Vagina (tissue), 2 donors: ENCODE measurements at regions not wholly inside any gene's neighbourhood (a gene's known extent, or its start where the extent isn't known, plus 50 kb on each side); places are given as distances from the start of the nearest gene placed in this dataset.

Experiments used
- DNase-seq, 2 donors: peaks; one replicate each; pipeline ENCODE4 v3.0.0-alpha.2; 2017; ENCODE audit errors: extremely low spot score in 2 of 2
- H3K27ac ChIP-seq: fragments of 200-600 bp; sonication (generic); one replicate; pipeline ENCODE4 v1.5.1; 2019
- H3K27me3 ChIP-seq: fragments of 200-600 bp; sonication (generic); one replicate; pipeline ENCODE4 v1.5.1; 2019
- H3K36me3 ChIP-seq, 2 donors: fragments of 200-600 bp; sonication (generic); one replicate each; pipeline ENCODE4 v1.5.1; 2017 to 2019
- H3K4me1 ChIP-seq: fragments of 200-600 bp; sonication (generic); one replicate; pipeline ENCODE4 v1.5.1; 2019
- H3K4me3 ChIP-seq, 2 donors: fragments of 200-600 bp; sonication (generic); 1 replicate in 1 of 2; 2 replicates in 1 of 2; pipeline ENCODE4 v1.5.1; 2016 to 2019
- H3K9me3 ChIP-seq: fragments of 200-600 bp; sonication (generic); one replicate; pipeline ENCODE4 v1.5.1; 2019
- POLR2A ChIP-seq, 2 donors: fragments of 450-650 bp; IDR thresholded peaks; one replicate each; pipeline ENCODE4 v1.6.1; 2017; ENCODE audit warnings: antibody characterized with exemption in 2 of 2, mild to moderate bottlenecking in 2 of 2, moderate library complexity in 2 of 2
- POLR2AphosphoS5 ChIP-seq, 2 donors: sonication (generic); formaldehyde crosslinking; IDR thresholded peaks; one replicate each; pipeline ENCODE4 v1.9.0; 2017; ENCODE audit warnings: antibody characterized with exemption in 2 of 2, mild to moderate bottlenecking in 2 of 2, low read depth in 1 of 2; ENCODE audit not compliant: insufficient read depth in 1 of 2
- intact Hi-C: fragments of 100-400 bp; cut with DNase I; formaldehyde crosslinking; loops from one replicate; pipeline ENCODE4 v1.15.1; 2023
- TF ChIP-seq, protein P1 (sequence below), 3 experiments: fragments of 450-650 bp in 2 of 3; fragments of 200-600 bp in 1 of 3; sonication (generic) in 1 of 3; IDR thresholded peaks; one replicate each; pipeline ENCODE4 v1.5.1; 2017 to 2019; ENCODE audit warnings: antibody characterized with exemption in 3 of 3, mild to moderate bottlenecking in 2 of 3, moderate library complexity in 2 of 3

DNA sequence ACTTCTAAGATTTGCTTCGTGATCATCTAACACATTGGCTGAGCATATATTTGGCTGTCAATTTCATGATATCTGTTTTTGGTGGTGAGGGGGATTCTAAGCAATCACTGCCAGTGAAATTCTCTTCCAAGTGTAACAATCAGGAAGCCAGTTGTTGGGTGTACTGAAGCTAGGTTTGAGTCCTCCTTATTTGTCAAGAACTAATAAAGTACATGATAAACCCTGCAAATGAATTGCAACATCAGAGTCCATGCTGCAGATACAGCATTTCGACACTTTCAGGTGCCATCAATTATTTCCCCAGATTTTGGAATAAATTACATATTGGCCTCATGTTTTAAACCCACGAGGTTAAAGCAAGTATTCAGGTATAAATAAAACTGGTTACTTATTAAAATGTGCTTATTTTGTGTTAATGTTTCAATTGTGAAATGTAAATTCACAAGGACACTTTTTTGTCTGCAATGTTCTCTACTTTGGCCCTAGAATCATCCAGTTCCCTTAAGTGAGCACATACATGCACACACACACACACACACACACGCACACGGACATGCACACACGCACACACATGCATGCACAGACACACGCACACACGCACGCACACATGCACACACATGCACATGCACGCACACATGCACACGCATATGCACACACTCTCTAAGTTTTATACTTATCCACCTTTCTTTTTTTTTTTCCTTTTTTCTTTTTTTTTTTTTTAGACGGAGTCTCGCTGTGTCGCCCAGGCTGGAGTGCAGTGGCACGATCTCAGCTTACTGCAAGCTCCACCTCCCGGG is 510.2 kb upstream of the KLF6 start:
- intact Hi-C loops, result no loop called here
- Histone ChIP-seq H3K36me3 (no peaks in the 10 kb centered on the region), H3K27me3 (no peaks in the 10 kb centered on the region), H3K27ac (no peak overlapping the region), H3K9me3 (no peaks in the 10 kb centered on the region), H3K4me3 (no peak overlapping the region), H3K4me1 (no peaks in the 10 kb centered on the region)
- TF ChIP-seq POLR2A (IDR thresholded peaks at IDR 0.05) (no peak), POLR2AphosphoS5 (IDR thresholded peaks at IDR 0.05; ENCODE audit: insufficient read depth in 1 of 2, low read depth in 1 of 2) (no peak)
- TF ChIP-seq, protein P1, sequence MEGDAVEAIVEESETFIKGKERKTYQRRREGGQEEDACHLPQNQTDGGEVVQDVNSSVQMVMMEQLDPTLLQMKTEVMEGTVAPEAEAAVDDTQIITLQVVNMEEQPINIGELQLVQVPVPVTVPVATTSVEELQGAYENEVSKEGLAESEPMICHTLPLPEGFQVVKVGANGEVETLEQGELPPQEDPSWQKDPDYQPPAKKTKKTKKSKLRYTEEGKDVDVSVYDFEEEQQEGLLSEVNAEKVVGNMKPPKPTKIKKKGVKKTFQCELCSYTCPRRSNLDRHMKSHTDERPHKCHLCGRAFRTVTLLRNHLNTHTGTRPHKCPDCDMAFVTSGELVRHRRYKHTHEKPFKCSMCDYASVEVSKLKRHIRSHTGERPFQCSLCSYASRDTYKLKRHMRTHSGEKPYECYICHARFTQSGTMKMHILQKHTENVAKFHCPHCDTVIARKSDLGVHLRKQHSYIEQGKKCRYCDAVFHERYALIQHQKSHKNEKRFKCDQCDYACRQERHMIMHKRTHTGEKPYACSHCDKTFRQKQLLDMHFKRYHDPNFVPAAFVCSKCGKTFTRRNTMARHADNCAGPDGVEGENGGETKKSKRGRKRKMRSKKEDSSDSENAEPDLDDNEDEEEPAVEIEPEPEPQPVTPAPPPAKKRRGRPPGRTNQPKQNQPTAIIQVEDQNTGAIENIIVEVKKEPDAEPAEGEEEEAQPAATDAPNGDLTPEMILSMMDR (IDR thresholded peaks at IDR 0.05), result no peak
- no peak for DNase-seq

DNA sequence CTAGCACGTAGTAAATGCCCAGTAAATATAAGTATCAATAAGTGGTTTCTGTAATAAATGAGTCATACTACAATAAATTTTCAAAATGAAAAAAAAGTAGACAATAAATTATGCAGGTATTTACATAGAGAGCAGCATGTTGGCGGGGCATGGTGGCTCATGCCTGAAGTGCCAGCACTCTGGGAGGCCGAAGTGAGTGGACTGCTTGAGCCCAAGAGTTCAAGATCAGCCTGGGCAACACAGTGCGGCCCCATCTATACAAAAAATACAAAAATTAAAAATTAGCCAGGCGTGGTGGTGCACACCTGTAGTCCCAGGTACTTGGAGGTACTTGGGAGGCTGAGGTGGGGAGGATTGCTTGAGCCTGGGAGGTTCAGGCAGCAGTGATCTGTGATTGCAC is 509.3 kb upstream of the KLF6 start:
- intact Hi-C loops, result no loop called here
- TF ChIP-seq POLR2AphosphoS5 (IDR thresholded peaks at IDR 0.05; ENCODE audit: insufficient read depth in 1 of 2, low read depth in 1 of 2) (no peak), POLR2A (IDR thresholded peaks at IDR 0.05) (no peak)
- TF ChIP-seq, protein P1 (IDR thresholded peaks at IDR 0.05), result no peak
- no peak for DNase-seq
- no peak overlapping the region for H3K4me3 ChIP-seq
- no peaks in the 10 kb centered on the region for H3K36me3 ChIP-seq
- no peaks in the 10 kb centered on the region for H3K9me3 ChIP-seq
- H3K27me3 ChIP-seq, result no peaks in the 10 kb centered on the region
- H3K27ac ChIP-seq, result no peak overlapping the region
- no peaks in the 10 kb centered on the region for H3K4me1 ChIP-seq

DNA sequence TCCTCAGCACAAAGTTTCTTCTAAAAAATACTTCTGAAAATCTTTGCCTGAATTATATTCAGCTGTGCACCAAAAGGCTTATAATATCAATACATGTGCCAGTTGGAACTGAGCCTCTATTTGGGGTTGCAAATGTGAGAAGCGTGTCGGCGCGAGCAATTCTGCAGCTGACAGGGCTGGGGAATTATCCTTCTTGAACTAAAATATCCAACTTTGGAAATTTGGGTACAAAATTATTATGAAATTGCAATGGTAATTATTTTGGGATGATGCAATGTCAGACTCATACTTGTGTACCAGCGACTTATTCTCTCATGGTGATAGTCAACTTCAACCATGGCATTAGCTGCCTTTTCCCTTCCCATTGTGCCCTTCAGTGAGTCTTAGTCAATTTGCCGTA is 507.0 kb upstream of the KLF6 start:
- DNase-seq, result no peak

DNA sequence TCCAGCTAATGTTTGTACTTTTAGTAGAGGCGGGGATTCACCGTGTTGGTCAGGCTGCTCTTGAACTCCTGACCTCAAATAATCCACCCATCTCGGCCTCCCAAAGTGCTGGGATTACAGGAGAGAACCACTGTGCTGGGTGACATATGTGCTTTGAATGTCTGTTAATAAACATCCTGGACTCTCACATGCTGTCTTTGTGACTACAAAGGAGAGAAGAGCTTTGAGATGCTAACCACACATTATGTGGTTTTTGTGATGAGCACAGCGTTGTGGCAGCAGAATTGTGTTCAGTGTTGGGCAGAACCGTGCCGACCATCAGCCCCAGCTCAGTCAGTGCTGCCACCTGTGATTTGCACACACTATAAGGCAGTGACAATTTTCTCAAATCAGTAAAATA is 500.1 kb upstream of the KLF6 start:
- intact Hi-C loops, result no loop called here
- H3K4me3 ChIP-seq, result no peak overlapping the region
- no peak for DNase-seq
- H3K27ac ChIP-seq, result peak overlapping the region; percentile 85
- no peaks in the 10 kb centered on the region for H3K36me3 ChIP-seq
- no peaks in the 10 kb centered on the region for H3K27me3 ChIP-seq
- TF ChIP-seq POLR2A (IDR thresholded peaks at IDR 0.05) (no peak), POLR2AphosphoS5 (IDR thresholded peaks at IDR 0.05; ENCODE audit: insufficient read depth in 1 of 2, low read depth in 1 of 2) (no peak)
- TF ChIP-seq, protein P1 (IDR thresholded peaks at IDR 0.05), result no peak
- peaks cover 36% of the 10 kb centered on the region for H3K4me1 ChIP-seq
- H3K9me3 ChIP-seq, result no peaks in the 10 kb centered on the region

More for the DNA sequence above, 507.0 kb upstream of the KLF6 start:
- Histone ChIP-seq H3K4me3 (no peak overlapping the region), H3K4me1 (no peaks in the 10 kb centered on the region), H3K36me3 (no peaks in the 10 kb centered on the region), H3K9me3 (no peaks in the 10 kb centered on the region), H3K27me3 (no peaks in the 10 kb centered on the region), H3K27ac (no peak overlapping the region)
- intact Hi-C loops, result no loop called here
- TF ChIP-seq POLR2AphosphoS5 (IDR thresholded peaks at IDR 0.05; ENCODE audit: insufficient read depth in 1 of 2, low read depth in 1 of 2) (no peak), POLR2A (IDR thresholded peaks at IDR 0.05) (no peak)
- TF ChIP-seq, protein P1 (IDR thresholded peaks at IDR 0.05), result no peak

DNA sequence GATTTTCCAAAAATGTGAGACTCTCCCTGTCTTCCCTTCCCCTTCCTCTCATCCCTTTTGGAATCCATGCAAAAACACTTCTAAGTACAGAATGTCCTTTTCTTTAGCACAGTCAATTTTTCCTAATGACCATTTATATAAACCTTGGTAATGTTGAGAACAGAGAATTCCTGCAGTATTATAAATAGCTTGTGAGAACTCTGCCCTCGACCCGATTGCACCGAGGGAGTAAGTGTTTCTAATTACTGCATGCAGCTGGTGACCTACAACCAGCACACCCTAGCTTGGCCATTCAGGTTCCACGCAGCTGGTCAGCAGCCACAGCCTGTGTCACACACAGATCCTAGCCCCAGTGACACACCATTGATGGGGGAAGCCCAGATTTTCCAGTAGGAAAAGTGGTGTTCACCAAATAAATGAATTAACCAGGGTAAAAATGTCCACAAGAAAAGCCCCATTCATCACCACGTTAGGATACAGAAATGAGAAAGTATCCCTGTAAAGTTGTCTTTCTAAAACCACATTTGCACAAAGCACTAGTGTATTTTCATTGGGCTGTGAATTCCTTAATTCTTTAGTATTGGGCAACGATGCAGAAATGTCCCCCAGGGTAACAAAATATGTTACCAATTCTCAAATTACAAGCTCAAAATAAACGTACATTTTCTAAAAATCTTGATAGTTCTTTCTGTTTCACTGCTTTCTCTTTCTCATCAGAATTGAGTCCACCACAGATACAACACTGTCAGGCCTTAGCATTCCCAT is 499.0 kb upstream of the KLF6 start:
- DNase-seq, result no peak
- peaks cover 46% of the 10 kb centered on the region for H3K4me1 ChIP-seq

More for the DNA sequence above, 499.0 kb upstream of the KLF6 start:
- H3K4me3 ChIP-seq, result no peak overlapping the region
- H3K9me3 ChIP-seq, result no peaks in the 10 kb centered on the region
- H3K36me3 ChIP-seq, result no peaks in the 10 kb centered on the region
- TF ChIP-seq POLR2AphosphoS5 (IDR thresholded peaks at IDR 0.05; ENCODE audit: insufficient read depth in 1 of 2, low read depth in 1 of 2) (peak; percentile 69 to 77), POLR2A (IDR thresholded peaks at IDR 0.05) (no peak)
- TF ChIP-seq, protein P1 (IDR thresholded peaks at IDR 0.05), result no peak
- H3K27ac ChIP-seq, result peak overlapping the region; percentile 85
- intact Hi-C loops, result no loop called here
- H3K27me3 ChIP-seq, result no peaks in the 10 kb centered on the region
